Activated T-cell treated with anti-CD3 and anti-CD28 coated beads, Interleukin-2, amount 50 U/mL, for 4 hours (primary cell): ENCODE measurements at regions not wholly inside any gene's neighbourhood (a gene's known extent, or its start where the extent isn't known, plus 50 kb on each side); places are given as distances from the start of the nearest gene placed in this dataset.

Source experiments
- ATAC-seq, 2 donors: fragments of 200-7000 bp; cut with Tn5 transposase; one replicate each; pipeline ENCODE4 v1.10.0; 2021
- DNase-seq: peaks from one replicate; pipeline ENCODE4 v3.0.0-alpha.2; 2020
- H3K27me3 Mint-ChIP-seq: one replicate; pipeline ENCODE4 v1.8.0; 2021; ENCODE audit warnings: low read depth, mixed read lengths
- H3K36me3 Mint-ChIP-seq: one replicate; pipeline ENCODE4 v1.8.0; 2022; ENCODE audit warnings: mixed read lengths; ENCODE audit not compliant: insufficient read depth
- H3K4me1 Mint-ChIP-seq: one replicate; pipeline ENCODE4 v1.8.0; 2021; ENCODE audit warnings: low read depth, mixed read lengths
- H3K4me3 Mint-ChIP-seq: one replicate; pipeline ENCODE4 v1.8.0; 2021; ENCODE audit warnings: mild to moderate bottlenecking, moderate library complexity, mixed read lengths
- H3K9me3 Mint-ChIP-seq: one replicate; pipeline ENCODE4 v1.8.0; 2021; ENCODE audit warnings: mixed read lengths

DNA sequence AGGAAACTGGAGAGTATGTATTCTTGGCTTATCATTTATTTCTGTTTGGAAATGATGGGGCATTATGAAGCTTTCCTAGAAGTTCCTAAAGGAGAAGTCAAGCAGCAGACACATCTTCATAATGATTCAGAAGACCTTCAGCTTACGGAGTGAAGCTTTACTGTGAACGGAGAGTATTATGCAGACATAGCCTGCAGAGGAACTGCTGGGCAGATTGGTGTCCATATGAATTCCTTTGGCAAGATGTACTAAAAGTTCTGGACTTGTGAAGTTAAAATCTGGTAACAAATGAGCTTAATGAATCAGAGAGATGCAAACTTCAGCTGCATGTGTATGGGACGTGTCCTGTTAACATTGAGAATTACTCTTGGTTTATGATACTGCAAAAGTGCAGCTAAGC lies 60.1 kb downstream of the NABP1 start:
- no peak overlapping the region for H3K4me3 Mint-ChIP-seq
- peaks cover 7% of the 10 kb centered on the region for H3K27me3 Mint-ChIP-seq
- ATAC-seq (no peak), DNase-seq (no peak)
- no peaks in the 10 kb centered on the region for H3K9me3 Mint-ChIP-seq
- H3K4me1 Mint-ChIP-seq: peaks cover 16% of the 10 kb centered on the region
- H3K36me3 Mint-ChIP-seq: no peaks in the 10 kb centered on the region

DNA sequence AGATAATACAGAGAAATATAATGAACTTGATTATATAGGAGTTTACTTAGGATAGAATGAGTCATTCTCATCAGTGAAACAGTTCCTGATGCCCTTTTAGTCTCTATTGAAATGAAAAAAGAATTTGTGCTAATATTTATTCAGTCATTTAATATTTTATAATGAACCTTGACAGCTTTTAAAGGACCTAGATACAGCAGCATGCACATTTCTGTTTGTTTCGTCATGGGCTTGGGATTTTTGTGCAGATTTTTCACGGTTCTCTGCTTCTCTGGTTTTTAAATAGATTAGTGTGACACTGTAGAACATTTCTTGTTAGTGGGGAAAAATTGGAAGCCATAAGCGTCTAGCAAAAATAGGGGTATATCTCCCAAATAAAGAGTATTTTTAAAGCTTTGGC lies 60.7 kb downstream of the NABP1 start:
- peaks cover 9% of the 10 kb centered on the region for H3K27me3 Mint-ChIP-seq

DNA sequence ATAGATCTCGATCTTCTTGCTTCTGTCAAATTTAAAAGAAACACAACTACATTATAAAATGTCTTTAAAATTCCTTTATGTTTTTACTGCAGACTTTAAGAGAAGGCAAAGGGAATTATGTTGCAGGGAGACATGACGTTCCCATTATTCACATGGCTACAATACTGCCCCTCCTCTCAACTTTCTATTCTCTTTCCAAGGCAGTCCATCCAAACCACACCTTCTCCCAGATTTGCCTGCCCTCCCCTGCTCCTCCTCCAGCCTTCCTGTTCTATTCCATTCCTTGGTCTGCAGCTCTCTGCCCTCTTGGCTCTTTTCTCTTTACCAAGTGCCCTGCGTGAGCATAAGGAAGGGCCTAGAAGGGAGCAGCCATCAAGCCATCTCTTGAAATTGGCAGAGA lies 61.3 kb downstream of the NABP1 start:
- Mint-ChIP-seq H3K9me3 (no peaks in the 10 kb centered on the region), H3K4me1 (peaks cover 16% of the 10 kb centered on the region), H3K36me3 (no peaks in the 10 kb centered on the region), H3K4me3 (no peak overlapping the region), H3K27me3 (peaks cover 8% of the 10 kb centered on the region)
- DNase-seq (no peak), ATAC-seq (no peak)

More for the DNA sequence above, 60.7 kb downstream of the NABP1 start:
- H3K4me3 Mint-ChIP-seq: no peak overlapping the region
- no peaks in the 10 kb centered on the region for H3K36me3 Mint-ChIP-seq
- H3K4me1 Mint-ChIP-seq: peaks cover 16% of the 10 kb centered on the region
- H3K9me3 Mint-ChIP-seq: no peaks in the 10 kb centered on the region
- DNase-seq (no peak), ATAC-seq (no peak)

DNA sequence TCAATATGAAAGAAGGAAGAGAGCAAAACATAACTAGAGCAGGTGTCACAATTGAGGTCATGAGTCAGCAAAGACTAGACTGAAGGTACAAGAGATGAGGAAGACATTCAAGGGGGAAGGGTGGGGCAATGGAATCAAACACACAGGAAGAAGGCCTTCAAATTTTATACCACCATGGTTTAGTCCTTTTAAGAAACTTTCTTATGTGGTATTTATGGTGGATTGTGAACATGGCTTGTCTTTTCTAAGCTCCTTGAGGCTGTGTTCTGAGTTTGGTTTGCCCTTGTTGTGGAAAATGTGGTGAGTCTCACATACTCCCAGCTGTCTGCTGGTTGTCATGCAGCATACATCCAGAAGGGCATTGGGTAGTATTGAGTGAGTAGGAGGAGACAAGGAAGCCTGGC lies 62.1 kb downstream of the NABP1 start:
- H3K4me3 Mint-ChIP-seq: no peak overlapping the region
- DNase-seq: peak; percentile 21
- no peaks in the 10 kb centered on the region for H3K9me3 Mint-ChIP-seq
- H3K36me3 Mint-ChIP-seq: no peaks in the 10 kb centered on the region
- H3K4me1 Mint-ChIP-seq: peaks cover 16% of the 10 kb centered on the region
- peaks cover 6% of the 10 kb centered on the region for H3K27me3 Mint-ChIP-seq
- peak; percentile 93 to 95 for ATAC-seq

DNA sequence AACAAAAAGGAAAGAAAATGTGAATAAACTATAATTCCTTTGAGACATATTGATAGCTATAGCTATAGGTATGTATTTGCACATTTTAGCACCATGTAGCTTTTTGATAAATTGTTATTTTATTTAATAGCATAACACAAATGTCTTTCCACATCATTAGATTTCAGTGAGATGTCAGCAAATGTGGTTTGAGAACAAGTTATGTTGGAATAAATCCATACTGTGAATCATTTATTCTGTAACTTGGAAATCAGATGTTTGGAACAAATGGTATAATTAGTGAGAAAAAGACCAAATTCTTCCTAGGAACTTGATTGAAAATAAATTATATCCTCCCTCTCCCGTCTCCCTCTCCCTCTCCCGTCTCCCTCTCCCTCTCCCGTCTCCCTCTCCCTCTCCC lies 62.8 kb downstream of the NABP1 start:
- Mint-ChIP-seq H3K36me3 (no peaks in the 10 kb centered on the region), H3K4me3 (no peak overlapping the region), H3K4me1 (peaks cover 16% of the 10 kb centered on the region), H3K9me3 (no peaks in the 10 kb centered on the region), H3K27me3 (peaks cover 9% of the 10 kb centered on the region)
- ATAC-seq: no peak
- no peak for DNase-seq

DNA sequence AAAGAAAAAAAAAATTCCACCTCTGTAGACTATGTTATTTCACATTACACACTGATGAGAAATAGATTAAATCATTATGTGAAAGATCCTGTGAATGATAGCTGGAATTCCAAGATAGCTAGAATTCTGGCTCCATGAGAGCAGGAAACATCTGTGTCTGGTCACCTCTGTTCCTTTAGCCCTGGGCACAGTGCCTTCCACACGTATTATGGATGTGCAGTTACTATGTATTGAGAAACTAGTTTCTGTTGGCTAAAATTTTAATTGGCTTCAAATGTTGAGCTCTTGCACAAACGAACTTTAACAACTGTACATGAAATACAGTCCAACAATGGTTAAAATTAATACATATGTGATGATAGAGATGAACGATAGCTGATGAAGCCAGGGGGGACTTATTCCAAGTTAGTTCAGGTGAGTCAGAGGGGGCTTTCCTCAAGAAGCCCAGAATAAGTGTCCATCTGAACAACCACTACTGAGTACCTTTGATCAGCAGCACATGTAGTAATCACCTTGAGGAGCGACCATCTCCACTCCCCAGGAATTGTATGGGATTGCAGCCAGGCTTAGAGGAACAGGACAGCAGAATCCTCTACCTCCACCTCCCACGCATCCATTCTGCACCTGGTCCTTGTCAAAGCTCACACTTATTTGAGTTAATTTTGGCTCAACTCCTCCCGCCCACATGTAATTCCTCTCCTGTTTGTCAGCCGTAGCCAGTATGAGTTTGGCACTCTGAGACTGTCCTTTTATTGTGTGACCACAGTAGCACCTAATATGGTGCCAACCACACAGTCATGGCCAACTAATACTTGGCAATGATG lies 68.6 kb downstream of the NABP1 start:
- H3K4me3 Mint-ChIP-seq: no peak overlapping the region
- no peaks in the 10 kb centered on the region for H3K36me3 Mint-ChIP-seq
- ATAC-seq (no peak), DNase-seq (no peak)
- H3K27me3 Mint-ChIP-seq: peaks cover 19% of the 10 kb centered on the region
- no peaks in the 10 kb centered on the region for H3K9me3 Mint-ChIP-seq
- peaks cover 4% of the 10 kb centered on the region for H3K4me1 Mint-ChIP-seq

DNA sequence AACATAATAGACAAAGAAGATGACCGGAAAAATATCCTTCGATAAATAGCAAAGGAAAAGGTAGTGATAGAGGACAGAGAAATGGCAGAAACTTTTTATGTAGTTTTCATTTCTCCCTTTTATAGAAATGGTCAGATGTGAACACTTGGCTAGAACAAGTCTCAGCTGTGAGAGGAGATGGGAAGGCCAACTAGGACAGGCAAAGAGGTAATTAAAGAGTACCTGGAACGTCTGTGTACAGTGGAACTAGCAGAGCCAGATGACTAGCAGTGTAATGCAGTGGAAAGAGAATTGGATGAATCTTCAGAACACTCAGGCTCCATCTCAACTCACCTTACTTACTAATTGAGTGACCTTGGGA lies 69.2 kb downstream of the NABP1 start:
- Mint-ChIP-seq H3K4me3 (no peak overlapping the region), H3K36me3 (no peaks in the 10 kb centered on the region), H3K27me3 (peaks cover 19% of the 10 kb centered on the region), H3K9me3 (no peaks in the 10 kb centered on the region), H3K4me1 (peaks cover 4% of the 10 kb centered on the region)
- DNase-seq: no peak
- ATAC-seq: no peak

DNA sequence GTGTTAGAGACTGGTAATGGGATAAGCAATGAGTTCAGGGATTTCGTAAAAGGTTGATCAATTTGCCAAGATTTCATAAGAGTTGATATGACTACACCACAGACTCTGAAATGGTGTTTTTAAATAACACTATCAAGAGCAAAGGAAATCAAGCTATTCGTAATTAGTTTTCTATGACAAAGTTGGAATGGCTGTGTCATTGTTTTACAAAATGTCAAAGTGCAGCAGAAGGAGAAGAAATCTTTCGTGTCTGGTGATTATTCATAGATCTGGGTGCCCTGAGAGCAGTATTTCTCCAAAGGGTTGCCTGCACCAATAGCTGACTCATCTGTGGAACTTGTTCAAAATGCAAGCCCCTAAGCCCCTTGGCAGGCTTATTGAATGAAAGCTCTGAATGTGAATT lies 70.1 kb downstream of the NABP1 start:
- H3K36me3 Mint-ChIP-seq: no peaks in the 10 kb centered on the region
- no peaks in the 10 kb centered on the region for H3K9me3 Mint-ChIP-seq
- H3K4me1 Mint-ChIP-seq: peaks cover 4% of the 10 kb centered on the region
- peak; percentile 34 to 61 for ATAC-seq
- DNase-seq: no peak
- peaks cover 19% of the 10 kb centered on the region for H3K27me3 Mint-ChIP-seq
- no peak overlapping the region for H3K4me3 Mint-ChIP-seq

DNA sequence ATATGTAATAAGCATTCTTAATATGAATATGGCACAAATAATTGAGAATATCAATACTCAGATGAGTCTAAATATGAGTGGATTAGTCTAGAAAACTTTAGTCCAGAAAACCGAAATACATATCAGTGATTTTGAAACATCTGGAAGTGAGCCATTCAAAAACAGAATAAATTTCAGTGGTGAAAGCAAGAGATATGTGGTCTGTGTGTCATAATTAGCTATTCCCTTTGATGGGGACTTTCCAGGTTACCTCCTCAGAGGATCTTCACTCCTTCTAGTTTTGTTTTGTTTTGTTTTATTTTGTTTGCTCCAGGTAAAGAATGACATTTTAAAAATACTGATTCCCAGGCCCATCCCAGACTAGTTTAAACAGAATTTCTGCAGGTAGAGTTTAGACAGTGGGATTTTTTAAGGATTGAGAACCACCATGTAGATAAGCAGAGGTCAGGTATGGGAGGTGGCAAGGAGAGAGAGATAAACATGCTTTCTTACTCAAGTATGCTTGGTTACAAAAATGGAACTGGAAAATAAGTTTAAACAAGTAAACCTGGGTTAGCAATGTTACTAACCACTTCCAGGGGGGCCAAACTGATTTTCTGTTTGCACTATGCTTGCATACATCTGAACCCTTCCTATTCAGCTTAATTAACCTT lies 70.7 kb downstream of the NABP1 start:
- Mint-ChIP-seq H3K36me3 (no peaks in the 10 kb centered on the region), H3K4me1 (peaks cover 4% of the 10 kb centered on the region), H3K4me3 (no peak overlapping the region), H3K27me3 (peaks cover 16% of the 10 kb centered on the region), H3K9me3 (no peaks in the 10 kb centered on the region)
- peak; percentile 60 to 76 for ATAC-seq
- no peak for DNase-seq

DNA sequence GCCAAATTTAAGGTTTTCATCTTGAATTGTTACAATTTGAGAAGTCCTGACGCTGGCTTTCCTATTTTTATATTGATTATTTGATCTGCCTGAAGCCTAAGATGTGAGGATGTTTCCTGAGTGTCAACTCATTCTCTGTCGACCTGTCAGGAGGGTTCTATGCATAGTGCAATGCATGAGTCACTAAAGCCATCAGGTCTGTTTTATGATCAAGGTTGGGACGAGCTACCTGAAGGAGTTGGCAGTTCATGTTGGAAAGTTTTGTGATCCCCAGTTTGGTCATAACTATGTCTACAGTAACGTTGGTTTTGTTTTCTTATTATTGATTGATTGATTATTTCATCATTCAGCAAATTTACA lies 71.2 kb downstream of the NABP1 start:
- peaks cover 4% of the 10 kb centered on the region for H3K4me1 Mint-ChIP-seq
- ATAC-seq: no peak
- no peak overlapping the region for H3K4me3 Mint-ChIP-seq
- DNase-seq: no peak
- H3K27me3 Mint-ChIP-seq: peaks cover 16% of the 10 kb centered on the region
- H3K36me3 Mint-ChIP-seq: no peaks in the 10 kb centered on the region
- no peaks in the 10 kb centered on the region for H3K9me3 Mint-ChIP-seq

DNA sequence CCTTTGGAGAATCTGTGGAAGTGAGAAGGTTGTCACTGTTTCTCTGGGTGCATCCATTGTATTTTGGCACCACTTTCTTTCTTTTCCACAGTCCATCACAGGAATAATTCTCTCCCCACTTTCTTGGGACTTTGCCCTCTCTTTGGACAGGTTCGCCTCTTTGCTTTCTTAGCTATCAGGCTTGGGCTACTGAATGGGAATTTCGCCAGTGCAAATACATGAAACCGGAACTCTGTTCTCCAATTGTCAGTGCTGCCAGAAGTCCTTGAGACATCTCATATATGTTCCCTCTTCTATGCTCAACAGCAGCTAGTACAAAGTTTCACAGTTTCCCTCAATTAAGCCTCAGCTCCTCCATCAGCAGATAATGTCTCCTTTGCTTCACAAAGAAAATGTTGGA lies 76.2 kb downstream of the NABP1 start:
- Mint-ChIP-seq H3K36me3 (no peaks in the 10 kb centered on the region), H3K4me1 (peaks cover 5% of the 10 kb centered on the region), H3K27me3 (peaks cover 3% of the 10 kb centered on the region), H3K4me3 (no peak overlapping the region), H3K9me3 (no peaks in the 10 kb centered on the region)
- DNase-seq (no peak), ATAC-seq (no peak)

DNA sequence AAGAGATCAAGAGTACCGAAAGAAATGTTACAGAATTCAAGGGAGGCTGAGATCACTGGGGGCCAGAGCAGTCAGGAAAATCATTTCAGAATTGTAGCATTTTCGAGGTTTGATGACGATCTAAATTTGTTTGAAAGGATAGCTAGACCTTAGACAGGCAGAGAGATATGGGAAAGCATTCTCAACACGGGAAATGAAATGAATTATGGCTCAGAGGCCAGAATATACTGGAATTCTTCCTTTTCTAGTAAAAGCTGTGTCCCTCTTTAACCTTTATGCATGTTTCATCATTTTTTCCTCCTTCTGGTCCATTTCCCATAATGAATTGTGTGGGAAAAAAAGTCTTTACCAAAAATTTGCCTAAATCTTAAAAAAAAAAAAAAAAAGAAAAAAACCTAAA lies 78.8 kb downstream of the NABP1 start:
- H3K4me3 Mint-ChIP-seq: no peak overlapping the region
- H3K9me3 Mint-ChIP-seq: no peaks in the 10 kb centered on the region
- H3K27me3 Mint-ChIP-seq: peaks cover 9% of the 10 kb centered on the region
- no peaks in the 10 kb centered on the region for H3K36me3 Mint-ChIP-seq
- ATAC-seq (no peak), DNase-seq (no peak)
- peaks cover 5% of the 10 kb centered on the region for H3K4me1 Mint-ChIP-seq

DNA sequence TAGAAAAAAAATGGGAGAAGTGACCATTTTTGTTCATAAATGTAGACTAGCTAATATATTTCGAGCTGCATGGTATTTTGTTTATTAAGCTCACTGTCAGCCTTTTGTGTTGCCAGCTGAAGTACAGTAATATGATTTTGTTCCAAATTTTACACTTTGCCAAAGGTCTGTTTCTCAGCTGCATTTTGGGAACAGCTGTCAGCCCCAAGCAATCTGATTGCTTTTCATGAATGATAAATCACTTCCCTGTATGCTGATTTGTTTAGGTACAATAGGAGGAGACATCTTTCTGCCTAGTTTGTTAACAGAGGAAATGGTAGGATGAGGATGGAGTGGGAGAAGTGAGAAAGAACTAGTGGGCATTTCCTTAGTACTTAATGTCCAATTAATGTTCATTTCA lies 79.3 kb downstream of the NABP1 start:
- H3K9me3 Mint-ChIP-seq: no peaks in the 10 kb centered on the region
- no peak for DNase-seq
- peaks cover 5% of the 10 kb centered on the region for H3K4me1 Mint-ChIP-seq
- H3K36me3 Mint-ChIP-seq: no peaks in the 10 kb centered on the region
- H3K27me3 Mint-ChIP-seq: peaks cover 9% of the 10 kb centered on the region
- no peak overlapping the region for H3K4me3 Mint-ChIP-seq
- ATAC-seq: no peak

DNA sequence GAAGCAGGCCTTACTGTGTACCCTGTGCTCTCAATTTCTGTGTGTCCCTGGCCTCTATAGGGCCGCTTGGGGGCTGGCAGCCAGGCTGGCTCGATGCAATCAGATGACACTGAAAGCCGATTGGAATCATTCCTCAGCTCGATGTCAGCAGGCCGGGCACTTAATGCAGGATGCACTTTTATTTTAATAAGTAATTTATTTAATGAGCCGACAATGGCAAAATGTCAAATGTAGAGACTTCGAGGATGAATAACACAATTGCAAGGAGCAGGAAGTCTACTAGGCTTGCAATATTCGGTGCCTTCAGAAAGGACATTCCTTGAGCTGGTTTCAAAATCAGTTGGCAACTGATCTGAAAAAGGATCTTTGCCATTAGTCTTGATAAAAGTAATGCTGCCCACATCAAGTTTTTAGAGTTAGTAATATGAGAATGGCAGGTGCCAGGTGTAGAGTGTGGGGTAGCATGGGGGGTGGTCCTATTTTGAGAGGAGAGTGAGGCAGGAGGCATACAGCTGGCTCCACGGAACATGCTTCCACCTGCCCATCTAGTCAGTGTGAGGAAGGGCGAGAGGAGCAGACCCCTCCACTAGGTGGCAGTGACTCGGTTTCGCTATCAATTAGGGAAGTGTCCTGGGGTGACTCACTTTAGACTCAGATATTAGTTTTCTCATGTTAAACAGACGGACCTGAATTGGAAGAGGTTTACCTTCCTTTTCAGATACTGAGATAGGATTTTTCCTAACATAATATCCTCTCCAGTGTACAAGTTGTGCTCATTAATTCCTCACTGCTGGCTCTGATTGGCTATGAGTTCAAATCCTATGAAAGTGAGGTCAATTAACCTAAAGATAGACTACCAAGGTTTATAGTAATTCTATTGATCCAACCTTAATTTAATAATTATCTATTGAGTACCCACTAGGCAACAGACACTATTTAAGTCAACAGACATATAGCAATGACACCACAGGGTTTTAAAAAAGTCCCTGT lies 80.9 kb downstream of the NABP1 start:
- Mint-ChIP-seq H3K27me3 (peaks cover 9% of the 10 kb centered on the region), H3K4me3 (no peak overlapping the region), H3K4me1 (peaks cover 5% of the 10 kb centered on the region), H3K36me3 (no peaks in the 10 kb centered on the region), H3K9me3 (no peaks in the 10 kb centered on the region)
- ATAC-seq: peak; percentile 89 to 93
- peak; percentile 49 for DNase-seq
